HUDEP-2 (cell line): ENCODE measurements at regions not wholly inside any gene's neighbourhood (a gene's known extent, or its start where the extent isn't known, plus 50 kb on each side); places are given as distances from the start of the nearest gene placed in this dataset.
"Not testable (repeated sequence)": the region's sequence is repeated elsewhere in the genome, so short reads cannot be mapped to it uniquely, and the experiment has no call there.

Experiments used
- DNase-seq, 76 experiments: peaks; one replicate each; lab custom pipeline; 2025; ENCODE audit not compliant: unreplicated experiment in 76 of 76; lab: John Stamatoyannopoulos, UW

- DNase-seq = no peak
These were observed 1026.1 kb downstream of the FSCB start for GRCh38 chr14:43480976-43481375.

DNA sequence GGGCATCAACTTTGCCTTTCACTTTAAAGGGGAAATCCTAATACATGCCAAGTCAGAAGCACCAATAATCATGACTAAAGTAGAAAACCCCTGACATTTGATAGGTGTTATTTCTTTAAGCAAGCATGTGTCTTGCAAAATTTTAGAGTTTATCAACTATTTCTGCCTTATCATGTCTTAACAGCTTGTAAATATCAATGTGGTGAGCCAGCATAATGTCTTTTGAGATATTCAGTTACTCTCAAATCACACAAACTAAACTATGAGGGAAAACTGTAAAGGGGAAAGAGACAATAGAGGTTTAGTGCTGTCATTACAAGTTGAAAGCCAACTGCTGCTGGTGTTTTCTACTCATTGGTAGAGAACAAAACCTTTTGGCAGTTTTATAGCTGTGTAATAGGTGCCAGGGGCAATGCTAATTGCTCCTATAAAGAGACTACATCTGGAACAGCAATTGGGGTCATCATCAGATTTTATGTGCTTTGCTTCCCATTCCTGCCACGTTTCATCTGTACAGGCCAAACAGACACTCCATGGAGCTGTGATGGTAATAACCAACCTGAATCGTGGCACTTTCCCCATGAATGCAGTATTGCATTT, 1027.4 kb downstream of the FSCB start:
- peak in 19 of 76 experiments; percentile 3 to 62 (median 28) for DNase-seq

DNA sequence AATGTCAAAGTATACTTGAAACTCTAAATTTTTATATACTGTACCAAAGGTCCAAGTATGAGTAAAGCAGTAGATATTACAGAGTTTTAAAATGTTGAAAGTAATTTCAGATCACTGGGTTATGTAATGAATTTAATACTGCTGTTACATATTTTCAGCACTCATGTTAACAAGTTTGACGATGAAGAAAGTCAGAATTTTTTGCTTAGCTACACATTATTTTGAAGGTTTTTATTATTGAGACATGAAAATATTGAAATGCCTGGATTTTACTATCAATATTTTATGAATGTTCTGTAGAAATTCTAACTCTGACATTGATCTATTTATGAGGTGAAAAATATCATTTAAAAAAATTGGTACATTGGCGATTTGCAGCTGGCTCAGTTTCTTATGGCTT, 1030.3 kb downstream of the FSCB start:
- DNase-seq = no peak

DNA sequence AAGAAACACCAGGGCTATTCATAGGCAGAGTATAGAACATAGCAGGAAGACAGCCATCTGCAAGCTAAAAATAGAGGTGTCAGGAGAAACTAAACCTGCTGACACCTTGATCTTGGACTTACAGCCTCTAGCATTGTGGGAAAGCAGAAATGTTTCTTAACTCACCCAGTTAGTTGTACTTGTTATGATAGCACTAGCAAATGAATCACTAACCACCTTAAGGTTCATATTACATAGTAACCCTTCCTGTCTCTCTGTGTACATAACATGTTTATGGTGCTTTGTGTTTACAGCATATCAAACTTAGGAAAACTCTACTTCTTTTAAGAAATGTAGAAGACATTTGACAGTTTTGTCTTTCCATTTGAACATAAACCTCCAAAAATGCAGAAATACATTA, 1031.3 kb downstream of the FSCB start:
- DNase-seq = no peak

GRCh38 chr14:43471595-43471994, 1035.5 kb downstream of the FSCB start:
- DNase-seq = no peak

- DNase-seq = no peak
These were observed 1042.1 kb downstream of the FSCB start for GRCh38 chr14:43464968-43465367.

- no peak for DNase-seq
These were observed 1057.8 kb downstream of the FSCB start for GRCh38 chr14:43449291-43449690.

GRCh38 chr14:43438056-43438455, 1069.0 kb downstream of the FSCB start:
- DNase-seq = no peak

- DNase-seq = no peak
These were observed 1088.8 kb downstream of the FSCB start for GRCh38 chr14:43418324-43418723.

GRCh38 chr14:43413084-43413483, 1094.0 kb downstream of the FSCB start:
- no peak for DNase-seq

DNA sequence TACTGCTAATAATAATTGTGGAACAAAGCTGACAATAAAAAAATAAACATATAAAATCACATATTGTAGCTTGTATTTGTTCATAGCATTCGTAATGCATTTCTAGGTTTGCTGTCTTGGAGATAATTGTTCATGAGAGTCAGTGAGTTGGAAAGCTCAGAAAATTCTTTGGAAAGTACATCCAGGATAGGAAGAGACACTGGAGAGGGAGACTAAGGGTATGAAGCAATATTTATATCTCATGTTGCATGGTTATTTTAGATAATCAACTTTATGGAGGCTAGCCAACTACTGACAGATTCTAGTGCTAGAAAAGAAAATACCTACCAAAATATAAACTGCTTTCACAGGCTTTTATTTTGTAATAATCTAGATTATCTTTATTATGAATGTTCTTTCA, 1095.2 kb downstream of the FSCB start:
- peak in 19 of 76 experiments; percentile 2 to 58 (median 23) for DNase-seq

- DNase-seq = no peak
These were observed 1096.5 kb downstream of the FSCB start for GRCh38 chr14:43410631-43411030.

- no peak for DNase-seq
These were observed 1098.6 kb downstream of the FSCB start for GRCh38 chr14:43408472-43408871.

DNA sequence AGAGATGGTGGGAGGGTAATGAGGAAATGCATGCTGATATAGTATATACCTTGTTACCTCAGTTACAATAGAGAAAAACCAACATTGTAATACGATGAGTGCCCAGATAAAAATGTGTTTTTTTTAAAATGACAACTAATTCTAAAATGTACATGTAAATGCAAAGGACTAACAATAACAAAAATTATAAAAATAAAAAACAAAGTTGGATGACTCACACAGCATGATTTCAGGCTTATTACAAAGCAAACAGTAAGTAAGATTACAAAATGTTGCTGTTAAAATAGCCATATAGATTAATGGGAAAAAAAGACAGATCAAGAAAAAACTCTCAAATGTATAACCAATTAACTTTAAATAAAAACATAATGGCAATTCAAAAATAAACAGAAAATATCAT, 1099.4 kb downstream of the FSCB start:
- DNase-seq = no peak

DNA sequence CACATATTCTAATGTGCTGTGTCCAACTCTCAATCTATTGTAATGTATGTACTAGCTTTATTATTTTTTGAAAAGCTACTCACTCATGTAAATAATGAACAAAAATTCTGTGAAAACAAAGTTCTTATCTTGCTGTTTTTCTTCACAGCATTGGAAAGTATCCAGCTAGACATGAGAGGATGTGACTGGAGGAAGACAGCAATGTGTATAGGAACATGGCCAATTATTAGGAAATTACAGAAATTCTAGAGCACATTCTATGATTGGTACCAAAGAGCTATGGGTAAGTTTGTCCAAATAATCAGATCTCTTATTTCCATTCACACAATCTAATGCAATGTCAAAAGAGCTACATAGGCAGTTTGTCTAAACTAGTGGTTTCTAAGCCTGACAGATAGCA, 1100.2 kb downstream of the FSCB start:
- peak in 1 of 76 experiments; percentile 5 for DNase-seq

- no peak for DNase-seq
These were observed 1107.8 kb downstream of the FSCB start for GRCh38 chr14:43399289-43399688.

DNA sequence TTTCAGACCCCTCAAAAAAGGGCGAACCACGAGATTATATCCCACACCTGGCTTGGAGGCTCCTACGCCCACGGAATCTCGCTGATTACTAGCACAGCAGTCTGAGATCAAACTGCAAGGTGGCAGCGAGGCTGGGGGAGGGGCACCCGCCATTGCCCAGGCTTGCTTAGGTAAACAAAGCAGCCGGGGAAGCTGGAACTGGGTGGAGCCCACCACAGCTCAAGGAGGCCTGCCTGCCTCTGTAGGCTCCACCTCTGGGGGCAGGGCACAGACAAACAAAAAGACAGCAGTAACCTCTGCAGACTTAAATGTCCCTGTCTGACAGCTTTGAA, 1136.6 kb downstream of the FSCB start:
- not testable (repeated sequence) for DNase-seq

DNA sequence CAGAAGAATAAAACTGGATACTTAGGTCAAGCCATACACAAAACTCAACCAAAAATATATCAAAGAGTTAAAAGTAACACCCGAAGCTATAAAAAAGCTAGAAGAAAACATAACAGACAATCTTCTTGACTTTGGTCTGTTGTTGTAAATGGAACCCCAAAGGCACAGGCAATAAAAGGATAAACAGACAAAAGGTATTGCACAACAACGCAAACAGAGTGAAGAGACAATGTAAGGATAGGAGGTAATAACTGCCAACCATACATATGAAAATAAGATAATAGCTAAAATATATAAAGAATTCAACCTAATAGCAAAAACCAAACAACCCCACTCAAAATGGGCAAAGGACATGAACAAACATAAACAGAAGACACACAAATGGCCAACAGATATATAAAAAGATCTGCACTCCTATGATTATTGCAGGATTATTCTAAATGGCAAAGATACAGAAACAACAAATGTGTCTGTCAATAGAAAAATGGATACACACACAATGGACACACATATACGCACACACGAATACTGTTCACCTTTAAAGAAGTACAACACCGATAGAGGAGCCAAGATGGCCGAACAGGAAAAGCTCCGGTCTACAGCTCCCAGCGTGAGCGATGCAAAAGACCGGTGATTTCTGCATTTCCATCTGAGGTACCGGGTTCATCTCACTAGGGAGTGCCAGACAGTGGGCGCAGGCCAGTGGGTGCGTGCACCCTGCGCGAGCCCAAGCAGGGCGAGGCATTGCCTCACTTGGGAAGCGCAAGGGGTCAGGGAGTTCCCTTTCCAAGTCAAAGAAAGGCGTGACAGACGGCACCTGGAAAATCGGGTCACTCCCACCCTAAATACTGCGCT, 1137.1 kb downstream of the FSCB start:
- DNase-seq = no peak

GRCh38 chr14:43362586-43362985, 1144.5 kb downstream of the FSCB start:
- no peak for DNase-seq

DNA sequence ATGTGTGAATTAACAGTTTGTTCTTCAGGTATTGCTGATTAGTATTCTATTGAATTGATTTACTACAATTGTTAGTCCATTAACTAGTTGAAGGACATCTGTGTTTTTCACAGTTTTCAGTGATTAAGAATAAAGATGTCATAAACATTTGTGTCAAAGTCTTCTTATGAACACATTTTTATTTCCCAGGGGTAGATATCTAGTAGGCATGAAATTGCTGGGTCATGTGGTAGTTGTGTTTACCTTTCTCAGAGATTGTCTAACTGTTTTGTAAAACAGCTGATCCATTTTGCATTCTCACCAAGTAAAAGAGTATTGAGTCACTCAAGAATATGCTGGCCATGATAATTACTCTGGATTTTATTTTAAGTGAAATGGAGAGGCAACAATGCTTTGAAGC, 1145.3 kb downstream of the FSCB start:
- DNase-seq = no peak

GRCh38 chr14:43360239-43360638, 1146.8 kb downstream of the FSCB start:
- DNase-seq = no peak

DNA sequence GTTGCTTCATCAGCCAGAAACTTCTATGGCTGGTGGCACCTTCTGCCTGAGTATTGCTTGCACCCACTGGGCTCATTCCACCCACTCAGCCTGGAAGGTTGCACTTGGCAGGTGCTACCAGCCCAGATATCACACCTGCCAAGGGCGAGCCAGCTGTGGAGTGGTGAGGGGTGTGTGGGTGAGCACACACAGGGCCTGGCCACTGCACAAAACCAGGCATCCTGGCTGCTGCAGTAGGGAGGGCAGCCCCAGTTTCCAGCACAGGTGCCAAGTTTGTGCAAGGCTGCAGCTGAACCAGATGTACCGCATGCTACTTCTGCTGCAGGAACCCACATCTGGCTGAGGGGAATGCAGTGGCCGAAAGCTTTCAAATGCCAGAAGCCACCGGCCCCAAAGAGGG, 1147.8 kb downstream of the FSCB start:
- no peak for DNase-seq
